Transverse colon (tissue), 4 donors: ENCODE measurements at regions not wholly inside any gene's neighbourhood (a gene's known extent, or its start where the extent isn't known, plus 50 kb on each side); places are given as distances from the start of the nearest gene placed in this dataset.

Experiments
- EP300 ChIP-seq: sonication (generic); formaldehyde crosslinking; IDR thresholded peaks from one replicate; pipeline ENCODE4 v1.6.1; 2017; ENCODE audit warnings: antibody characterized with exemption, low read depth
- POLR2A ChIP-seq: fragments of 450-650 bp; IDR thresholded peaks from one replicate; pipeline ENCODE4 v1.6.1; 2016; ENCODE audit warnings: antibody characterized with exemption, mild to moderate bottlenecking, moderate library complexity
- POLR2AphosphoS5 ChIP-seq, 3 donors: sonication (generic); formaldehyde crosslinking; IDR thresholded peaks; one replicate each; pipeline ENCODE4 v1.6.1; 2016; ENCODE audit warnings: antibody characterized with exemption in 3 of 3
- TF ChIP-seq, protein P1 (sequence below), 5 experiments: fragments of 200-600 bp in 3 of 5; fragments of 450-650 bp in 2 of 5; sonication (generic) in 3 of 5; IDR thresholded peaks; 1 replicate in 2 of 5; 2 replicates in 3 of 5; pipeline ENCODE4 v1.5.1; 2016 to 2017; ENCODE audit warnings: antibody characterized with exemption in 5 of 5, inconsistent platforms in 3 of 5, mild to moderate bottlenecking in 2 of 5, moderate library complexity in 1 of 5

DNA sequence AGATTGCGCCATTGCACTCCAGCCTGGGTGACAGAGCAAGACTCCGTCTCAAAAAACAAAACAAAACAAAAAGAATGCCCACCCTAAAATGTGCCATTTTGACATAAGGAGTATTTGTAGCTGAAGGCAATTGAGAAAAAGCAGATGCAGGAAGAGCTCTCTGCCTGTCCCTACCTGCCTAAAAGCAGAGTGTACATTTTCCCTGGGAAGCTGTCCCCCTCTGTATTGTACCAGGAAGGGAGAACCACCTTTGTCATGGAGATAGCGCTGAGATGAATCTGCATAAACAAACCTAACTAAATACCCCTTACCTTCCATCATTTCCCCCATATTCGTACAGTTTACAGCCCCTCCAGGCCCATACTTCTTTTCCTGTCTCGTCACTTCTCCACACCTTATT lies 94.4 kb upstream of the SLC45A1 start:
- TF ChIP-seq, protein P1, sequence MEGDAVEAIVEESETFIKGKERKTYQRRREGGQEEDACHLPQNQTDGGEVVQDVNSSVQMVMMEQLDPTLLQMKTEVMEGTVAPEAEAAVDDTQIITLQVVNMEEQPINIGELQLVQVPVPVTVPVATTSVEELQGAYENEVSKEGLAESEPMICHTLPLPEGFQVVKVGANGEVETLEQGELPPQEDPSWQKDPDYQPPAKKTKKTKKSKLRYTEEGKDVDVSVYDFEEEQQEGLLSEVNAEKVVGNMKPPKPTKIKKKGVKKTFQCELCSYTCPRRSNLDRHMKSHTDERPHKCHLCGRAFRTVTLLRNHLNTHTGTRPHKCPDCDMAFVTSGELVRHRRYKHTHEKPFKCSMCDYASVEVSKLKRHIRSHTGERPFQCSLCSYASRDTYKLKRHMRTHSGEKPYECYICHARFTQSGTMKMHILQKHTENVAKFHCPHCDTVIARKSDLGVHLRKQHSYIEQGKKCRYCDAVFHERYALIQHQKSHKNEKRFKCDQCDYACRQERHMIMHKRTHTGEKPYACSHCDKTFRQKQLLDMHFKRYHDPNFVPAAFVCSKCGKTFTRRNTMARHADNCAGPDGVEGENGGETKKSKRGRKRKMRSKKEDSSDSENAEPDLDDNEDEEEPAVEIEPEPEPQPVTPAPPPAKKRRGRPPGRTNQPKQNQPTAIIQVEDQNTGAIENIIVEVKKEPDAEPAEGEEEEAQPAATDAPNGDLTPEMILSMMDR (IDR thresholded peaks at IDR 0.05): no peak
- no peak for TF ChIP-seq POLR2A
- TF ChIP-seq POLR2AphosphoS5 (IDR thresholded peaks at IDR 0.05): no peak
- no peak for TF ChIP-seq EP300
